Activated T-cell treated with anti-CD3 and anti-CD28 coated beads, Interleukin-2, amount 50 U/mL, for 72 hours (primary cell): ENCODE measurements at regions not wholly inside any gene's neighbourhood (a gene's known extent, or its start where the extent isn't known, plus 50 kb on each side); places are given as distances from the start of the nearest gene placed in this dataset.
"Not testable (repeated sequence)": the region's sequence is repeated elsewhere in the genome, so short reads cannot be mapped to it uniquely, and the experiment has no call there.

Source experiments
- ATAC-seq, 2 donors: fragments of 150-1000 bp; cut with Tn5 transposase; replicated peaks in 1 of 2; 2 replicates each; pipeline ENCODE4 v1.10.0; 2021; ENCODE audit warnings: moderate library complexity in 2 of 2, mild to moderate bottlenecking in 1 of 2
- DNase-seq, 2 donors: peaks; one replicate each; pipeline ENCODE4 v3.0.0; 2021 to 2022; ENCODE audit warnings: mixed read lengths in 1 of 2
- H3K27ac Mint-ChIP-seq: one replicate; pipeline ENCODE4 v1.8.0; 2022; ENCODE audit warnings: mild to moderate bottlenecking, moderate library complexity, mixed read lengths
- H3K27me3 Mint-ChIP-seq: one replicate; pipeline ENCODE4 v1.8.0; 2022; ENCODE audit warnings: low read depth, mixed read lengths
- H3K36me3 Mint-ChIP-seq, 2 donors: one replicate each; pipeline ENCODE4 v1.8.0; 2022; ENCODE audit warnings: mixed read lengths in 2 of 2, mild to moderate bottlenecking in 1 of 2; ENCODE audit not compliant: insufficient read depth in 2 of 2
- H3K4me1 Mint-ChIP-seq: one replicate; pipeline ENCODE4 v1.8.0; 2022; ENCODE audit warnings: low read depth, mixed read lengths
- H3K4me3 Mint-ChIP-seq, 2 donors: one replicate each; pipeline ENCODE4 v1.8.0; 2022; ENCODE audit warnings: mild to moderate bottlenecking in 2 of 2, mixed read lengths in 2 of 2, moderate library complexity in 2 of 2
- H3K9me3 Mint-ChIP-seq, 2 donors: one replicate each; pipeline ENCODE4 v1.8.0; 2022; ENCODE audit warnings: mixed read lengths in 2 of 2

DNA sequence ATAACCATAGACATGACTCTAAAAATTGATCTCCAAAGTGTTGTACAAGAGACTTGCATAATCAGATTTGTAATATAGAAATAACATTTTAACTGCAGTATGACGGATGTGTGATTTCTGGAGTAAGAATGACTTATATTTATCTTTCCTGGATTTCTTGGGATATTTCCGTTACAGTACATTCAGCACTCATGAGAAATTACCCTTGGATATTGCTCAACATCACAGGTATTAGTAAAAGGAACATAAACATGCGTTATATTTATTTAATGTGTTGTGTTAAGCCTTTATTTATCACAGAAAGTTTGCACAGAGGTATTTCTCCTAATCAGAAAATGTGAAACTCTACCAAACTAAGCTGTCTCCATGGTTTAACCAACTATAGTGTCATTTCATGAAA is 1823.9 kb upstream of the C9orf72 start:
- no peak overlapping the region for H3K4me3 Mint-ChIP-seq
- peaks cover 2 to 4% of the 10 kb centered on the region in 2 donors for H3K9me3 Mint-ChIP-seq
- no peak for ATAC-seq
- H3K27ac Mint-ChIP-seq, result no peak overlapping the region
- no peak for DNase-seq
- H3K4me1 Mint-ChIP-seq, result no peaks in the 10 kb centered on the region
- H3K36me3 Mint-ChIP-seq, result peaks cover 0 to 2% of the 10 kb centered on the region in 2 donors
- H3K27me3 Mint-ChIP-seq, result no peaks in the 10 kb centered on the region

- ATAC-seq, result no peak
- Mint-ChIP-seq H3K4me1 (no peaks in the 10 kb centered on the region), H3K9me3 (peaks cover 7 to 8% of the 10 kb centered on the region in 2 donors), H3K36me3 (no peaks in the 10 kb centered on the region), H3K4me3 (no peak overlapping the region), H3K27ac (no peak overlapping the region), H3K27me3 (no peaks in the 10 kb centered on the region)
- no peak for DNase-seq
Observed at GRCh38 chr9:29416204-29416603, 1842.9 kb upstream of the C9orf72 start.

DNA sequence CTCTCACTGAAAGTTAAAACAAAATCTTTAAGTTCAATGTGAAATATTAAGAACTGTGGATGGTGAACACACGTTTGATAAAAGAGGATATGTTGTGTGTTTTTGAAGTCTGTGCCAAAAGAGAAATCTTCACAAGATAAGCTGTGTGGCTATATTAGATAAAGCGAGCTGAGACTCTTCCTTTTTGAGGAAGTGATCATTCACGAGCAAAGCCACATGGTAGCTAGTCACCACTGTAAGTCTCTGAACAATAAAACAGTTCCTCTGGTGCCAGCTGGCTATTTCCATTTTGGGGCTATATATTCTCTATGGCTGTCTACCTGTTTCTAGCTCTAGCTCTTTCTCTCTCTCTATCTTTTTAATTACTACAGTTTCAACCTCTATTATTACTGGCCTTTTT is 1849.2 kb upstream of the C9orf72 start:
- Mint-ChIP-seq H3K4me3 (no peak overlapping the region), H3K36me3 (no peaks in the 10 kb centered on the region), H3K4me1 (no peaks in the 10 kb centered on the region), H3K27ac (no peak overlapping the region), H3K9me3 (peaks cover 6% of the 10 kb centered on the region in 2 donors), H3K27me3 (no peaks in the 10 kb centered on the region)
- no peak for DNase-seq
- ATAC-seq, result no peak

DNA sequence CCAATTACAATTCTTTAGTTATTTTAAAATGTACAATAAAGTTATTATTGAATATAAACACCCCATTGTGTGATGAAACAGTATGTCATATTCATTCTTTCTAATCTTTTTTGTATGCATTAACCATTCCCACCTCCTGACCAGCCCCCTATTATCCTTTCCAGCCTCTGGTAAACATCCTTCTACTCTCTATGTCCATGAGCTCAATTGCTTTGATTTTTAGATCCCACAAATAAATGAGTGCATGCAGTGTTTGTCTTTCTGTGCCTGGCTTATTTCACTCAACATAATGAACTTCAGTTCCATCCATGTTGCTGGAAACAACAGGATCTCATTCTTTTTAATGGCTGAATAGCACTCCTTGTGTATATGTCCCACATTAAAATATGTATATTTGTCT is 1858.9 kb upstream of the C9orf72 start:
- H3K36me3 Mint-ChIP-seq, result no peaks in the 10 kb centered on the region
- no peak overlapping the region for H3K4me3 Mint-ChIP-seq
- H3K27me3 Mint-ChIP-seq, result no peaks in the 10 kb centered on the region
- ATAC-seq (no peak), DNase-seq (no peak)
- H3K9me3 Mint-ChIP-seq, result peaks cover 4 to 9% of the 10 kb centered on the region in 2 donors
- no peaks in the 10 kb centered on the region for H3K4me1 Mint-ChIP-seq
- H3K27ac Mint-ChIP-seq, result no peak overlapping the region

GRCh38 chr9:29432656-29433055 is 1859.4 kb upstream of the C9orf72 start:
- not testable (repeated sequence) for H3K27me3 Mint-ChIP-seq, ATAC-seq, H3K27ac Mint-ChIP-seq, H3K9me3 Mint-ChIP-seq, H3K4me1 Mint-ChIP-seq, DNase-seq, H3K36me3 Mint-ChIP-seq, H3K4me3 Mint-ChIP-seq

GRCh38 chr9:29435368-29435767 is 1862.1 kb upstream of the C9orf72 start:
- Mint-ChIP-seq H3K27me3 (no peaks in the 10 kb centered on the region), H3K4me1 (no peaks in the 10 kb centered on the region), H3K9me3 (peaks cover 2 to 9% of the 10 kb centered on the region in 2 donors), H3K36me3 (no peaks in the 10 kb centered on the region), H3K27ac (no peak overlapping the region), H3K4me3 (no peak overlapping the region)
- ATAC-seq (no peak), DNase-seq (no peak)

DNA sequence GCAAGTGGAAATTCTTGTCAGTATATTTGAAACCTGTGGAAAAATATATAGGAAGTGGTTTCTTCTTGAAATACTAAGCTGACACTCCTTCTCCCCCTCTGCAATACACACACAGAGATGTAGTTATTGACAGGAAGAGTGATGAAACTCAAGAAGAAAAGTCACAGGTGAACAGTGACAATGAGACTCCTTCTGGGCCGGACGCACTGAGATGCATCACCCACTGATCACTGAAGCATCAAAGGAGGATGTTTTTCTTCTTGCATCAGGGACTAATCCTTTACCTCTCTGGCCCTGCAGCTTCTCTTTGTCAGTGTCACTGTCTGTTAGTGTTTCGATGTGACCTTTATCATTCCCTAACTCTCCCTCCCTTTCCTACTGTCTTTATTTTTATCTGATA is 1864.2 kb upstream of the C9orf72 start:
- H3K4me1 Mint-ChIP-seq, result no peaks in the 10 kb centered on the region
- H3K27me3 Mint-ChIP-seq, result no peaks in the 10 kb centered on the region
- peaks cover 2 to 3% of the 10 kb centered on the region in 2 donors for H3K9me3 Mint-ChIP-seq
- H3K4me3 Mint-ChIP-seq, result no peak overlapping the region
- H3K36me3 Mint-ChIP-seq, result no peaks in the 10 kb centered on the region
- ATAC-seq (no peak), DNase-seq (no peak)
- no peak overlapping the region for H3K27ac Mint-ChIP-seq

DNA sequence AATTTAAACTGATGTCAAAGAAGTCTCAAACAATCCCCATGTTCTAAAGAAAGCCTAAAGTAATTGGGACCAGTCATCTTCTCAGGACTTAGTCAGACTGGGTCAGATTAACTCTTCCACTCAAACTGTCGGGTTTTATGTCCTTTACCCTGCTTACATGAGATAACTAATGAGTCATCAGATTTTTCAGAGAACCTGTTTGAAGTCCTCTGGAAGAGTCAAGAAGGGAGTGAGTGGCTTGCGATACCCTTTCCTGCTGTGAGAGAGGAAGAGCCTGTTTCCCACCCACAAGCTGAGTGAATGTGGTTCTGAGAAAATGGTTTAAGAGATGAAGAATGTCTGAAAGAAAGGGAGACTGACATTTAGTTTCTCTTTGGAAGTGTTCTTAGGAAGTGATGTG is 1866.7 kb upstream of the C9orf72 start:
- Mint-ChIP-seq H3K4me1 (no peaks in the 10 kb centered on the region), H3K27me3 (no peaks in the 10 kb centered on the region), H3K4me3 (no peak overlapping the region), H3K36me3 (no peaks in the 10 kb centered on the region), H3K27ac (no peak overlapping the region), H3K9me3 (peaks cover 0 to 3% of the 10 kb centered on the region in 2 donors)
- ATAC-seq, result no peak
- no peak for DNase-seq

DNA sequence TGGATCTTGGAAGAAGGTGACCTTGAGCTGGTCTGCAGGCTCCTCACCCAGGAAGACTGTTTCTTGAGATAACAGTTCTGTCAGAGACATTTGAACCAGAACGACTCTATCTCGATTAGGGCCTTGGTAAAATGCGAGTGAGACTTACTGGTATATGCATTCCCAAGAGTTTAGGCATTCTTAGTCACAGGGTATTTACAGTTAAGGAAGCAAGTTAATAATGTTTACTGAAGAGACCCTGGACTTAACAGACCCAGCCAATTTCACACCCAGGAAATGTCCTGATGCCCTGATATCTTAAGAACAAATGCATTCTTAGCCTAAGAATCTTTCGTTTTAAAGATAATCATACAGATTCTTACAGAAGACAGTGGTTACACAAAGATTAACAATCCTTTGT is 1867.2 kb upstream of the C9orf72 start:
- DNase-seq, result no peak
- no peak for ATAC-seq

DNA sequence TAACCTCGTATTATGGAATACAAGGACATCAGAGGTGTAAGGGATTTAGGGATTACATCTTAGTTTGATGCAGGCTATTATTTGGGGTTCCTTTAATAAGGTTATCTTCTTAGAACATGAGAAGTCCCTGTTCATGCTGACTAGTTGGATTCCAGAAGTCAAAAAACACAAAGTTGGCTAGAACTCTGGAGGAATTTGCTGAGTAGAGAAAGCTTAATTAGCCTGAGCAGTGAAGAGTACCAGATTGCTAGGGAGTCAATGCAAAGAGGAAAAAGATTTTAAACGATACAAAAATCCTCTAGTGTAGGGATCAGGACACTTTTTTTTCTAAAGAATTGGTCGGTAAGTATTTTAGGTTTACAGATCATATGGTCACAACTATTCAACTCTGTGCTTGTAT is 1872.5 kb upstream of the C9orf72 start:
- no peak overlapping the region for H3K4me3 Mint-ChIP-seq
- H3K9me3 Mint-ChIP-seq, result peaks cover 5 to 6% of the 10 kb centered on the region in 2 donors
- H3K27me3 Mint-ChIP-seq, result no peaks in the 10 kb centered on the region
- DNase-seq, result no peak
- H3K27ac Mint-ChIP-seq, result no peak overlapping the region
- H3K4me1 Mint-ChIP-seq, result no peaks in the 10 kb centered on the region
- ATAC-seq, result no peak
- H3K36me3 Mint-ChIP-seq, result peaks cover 3% of the 10 kb centered on the region in 2 donors

More for the DNA sequence above, 1867.2 kb upstream of the C9orf72 start:
- Mint-ChIP-seq H3K36me3 (no peaks in the 10 kb centered on the region), H3K4me3 (no peak overlapping the region), H3K4me1 (no peaks in the 10 kb centered on the region), H3K27ac (no peak overlapping the region), H3K27me3 (no peaks in the 10 kb centered on the region), H3K9me3 (peaks cover 0 to 3% of the 10 kb centered on the region in 2 donors)

DNA sequence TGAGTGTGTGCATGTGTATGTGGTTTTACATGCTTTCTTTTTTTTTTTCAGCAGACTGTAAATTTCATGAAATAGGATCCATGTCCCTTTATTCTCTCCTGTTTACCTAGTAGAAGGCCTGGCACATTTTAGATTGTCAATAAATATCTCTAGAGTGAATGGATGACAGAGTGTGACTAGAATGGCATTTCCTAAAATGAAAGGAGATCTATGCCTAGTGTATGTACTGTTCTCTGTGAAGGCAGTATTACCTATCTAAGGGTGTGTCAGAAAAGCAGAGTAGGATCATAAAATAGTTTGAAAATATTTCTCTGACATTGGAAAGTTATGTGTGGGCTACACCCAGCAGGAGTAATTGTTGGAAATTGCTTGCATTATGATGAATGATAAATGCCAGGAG is 1876.0 kb upstream of the C9orf72 start:
- H3K4me3 Mint-ChIP-seq, result no peak overlapping the region
- H3K27me3 Mint-ChIP-seq, result no peaks in the 10 kb centered on the region
- H3K4me1 Mint-ChIP-seq, result no peaks in the 10 kb centered on the region
- H3K9me3 Mint-ChIP-seq, result peaks cover 4 to 8% of the 10 kb centered on the region in 2 donors
- no peak overlapping the region for H3K27ac Mint-ChIP-seq
- no peak for DNase-seq
- H3K36me3 Mint-ChIP-seq, result peaks cover 3% of the 10 kb centered on the region in 2 donors
- no peak for ATAC-seq

DNA sequence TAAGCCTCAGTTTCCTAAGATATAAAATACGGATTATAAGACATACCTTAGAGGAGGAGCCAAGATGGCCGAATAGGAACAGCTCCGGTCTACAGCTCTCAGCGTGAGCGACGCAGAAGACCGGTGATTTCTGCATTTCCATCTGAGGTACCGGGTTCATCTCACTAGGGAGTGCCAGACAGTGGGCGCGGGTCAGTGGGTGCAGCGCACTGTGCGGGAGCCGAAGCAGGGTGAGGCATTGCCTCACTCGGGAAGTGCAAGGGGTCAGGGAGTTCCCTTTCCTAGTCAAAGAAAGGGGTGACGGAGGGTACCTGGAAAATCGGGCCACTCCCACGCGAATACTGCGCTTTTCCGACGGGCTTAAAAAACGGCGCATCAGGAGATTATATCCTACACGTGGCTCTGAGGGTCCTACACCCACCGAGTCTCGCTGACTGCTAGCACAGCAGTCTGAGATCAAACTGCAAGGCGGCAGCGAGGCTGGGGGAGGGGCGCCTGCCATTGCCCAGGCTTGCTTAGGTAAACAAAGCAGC is 1877.1 kb upstream of the C9orf72 start:
- H3K27me3 Mint-ChIP-seq, H3K9me3 Mint-ChIP-seq, H3K27ac Mint-ChIP-seq, H3K4me1 Mint-ChIP-seq, H3K36me3 Mint-ChIP-seq, ATAC-seq, H3K4me3 Mint-ChIP-seq, DNase-seq: not testable (repeated sequence)

DNA sequence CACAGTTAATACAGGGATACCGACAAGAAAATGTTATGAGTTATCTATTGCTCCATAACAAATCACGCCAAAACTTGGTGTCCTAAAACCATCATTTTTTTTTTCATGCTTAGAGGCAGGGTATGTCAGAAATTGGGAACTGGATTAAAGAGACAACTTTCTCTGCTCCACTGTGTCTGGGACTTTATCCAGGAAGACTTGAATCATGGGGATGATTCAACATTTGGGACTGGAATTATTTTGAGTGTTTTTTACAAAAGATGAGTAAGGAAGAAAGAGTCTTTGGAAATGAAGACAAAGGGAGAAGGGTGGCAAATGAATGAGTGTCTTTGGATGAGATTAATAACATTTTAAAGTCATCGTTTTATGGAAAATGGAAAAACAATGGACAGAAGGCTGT is 1883.7 kb upstream of the C9orf72 start:
- Mint-ChIP-seq H3K9me3 (peaks cover 7 to 23% of the 10 kb centered on the region in 2 donors), H3K27ac (no peak overlapping the region), H3K4me1 (no peaks in the 10 kb centered on the region), H3K4me3 (no peak overlapping the region), H3K36me3 (no peaks in the 10 kb centered on the region), H3K27me3 (no peaks in the 10 kb centered on the region)
- DNase-seq (no peak), ATAC-seq (no peak)

GRCh38 chr9:29475471-29475870 is 1902.2 kb upstream of the C9orf72 start:
- Mint-ChIP-seq H3K27me3 (no peaks in the 10 kb centered on the region), H3K4me3 (no peak overlapping the region), H3K9me3 (peaks cover 16% of the 10 kb centered on the region in 2 donors), H3K27ac (no peak overlapping the region), H3K36me3 (peaks cover 2 to 3% of the 10 kb centered on the region in 2 donors), H3K4me1 (no peaks in the 10 kb centered on the region)
- DNase-seq (no peak), ATAC-seq (no peak)
